Non-pigmented ciliary epithelial cell (primary cell): ENCODE measurements at regions not wholly inside any gene's neighbourhood (a gene's known extent, or its start where the extent isn't known, plus 50 kb on each side); places are given as distances from the start of the nearest gene placed in this dataset.
A peak's percentile ranks its signal among the peaks of the same experiment; 100 is the strongest.

ENCODE experiments used
- DNase-seq: peaks from one replicate; pipeline ENCODE4 v3.0.0-alpha.2; 2010; ENCODE audit warnings: low read depth

GRCh38 chr6:138550346-138550767 is 51.1 kb upstream of the NHSL1 start:
- no peak for DNase-seq

GRCh38 chr6:138554146-138554545 is 54.9 kb upstream of the NHSL1 start:
- DNase-seq, result no peak

- DNase-seq, result no peak
Measured at GRCh38 chr6:138555421-138555988, 56.2 kb upstream of the NHSL1 start.

- no peak for DNase-seq
Measured at GRCh38 chr6:138557147-138557546, 57.9 kb upstream of the NHSL1 start.

- no peak for DNase-seq
Measured at GRCh38 chr6:138559143-138559542, 59.8 kb upstream of the NHSL1 start.

- DNase-seq, result no peak
Measured at GRCh38 chr6:138560130-138560860, 61.0 kb upstream of the NHSL1 start.

GRCh38 chr6:138562691-138563090 is 63.4 kb upstream of the NHSL1 start:
- no peak for DNase-seq

- no peak for DNase-seq
Measured at GRCh38 chr6:138563231-138563630, 63.9 kb upstream of the NHSL1 start.

- no peak for DNase-seq
Measured at GRCh38 chr6:138563650-138564049, 64.4 kb upstream of the NHSL1 start.

- no peak for DNase-seq
Measured at GRCh38 chr6:138564170-138564721, 65.0 kb upstream of the NHSL1 start.

- no peak for DNase-seq
Measured at GRCh38 chr6:138567052-138567451, 67.8 kb upstream of the NHSL1 start.

GRCh38 chr6:138568997-138569396 is 69.7 kb upstream of the NHSL1 start:
- no peak for DNase-seq

- DNase-seq, result no peak
Measured at GRCh38 chr6:138569554-138569953, 70.3 kb upstream of the NHSL1 start.

GRCh38 chr6:138569970-138570724 is 70.9 kb upstream of the NHSL1 start:
- no peak for DNase-seq

GRCh38 chr6:138570725-138571029 is 71.4 kb upstream of the NHSL1 start:
- DNase-seq, result no peak

GRCh38 chr6:138571181-138571580 is 71.9 kb upstream of the NHSL1 start:
- DNase-seq, result no peak

- DNase-seq, result no peak
Measured at GRCh38 chr6:138571585-138572166, 72.4 kb upstream of the NHSL1 start.

- DNase-seq, result peak; percentile 78
Measured at GRCh38 chr6:138572167-138572875, 73.0 kb upstream of the NHSL1 start.

GRCh38 chr6:138572885-138573284 is 73.6 kb upstream of the NHSL1 start:
- no peak for DNase-seq

- DNase-seq, result no peak
Measured at GRCh38 chr6:138575257-138575656, 76.0 kb upstream of the NHSL1 start.

- no peak for DNase-seq
Measured at GRCh38 chr6:138576313-138576712, 77.0 kb upstream of the NHSL1 start.
